HG03354 (cell line): ENCODE measurements at regions not wholly inside any gene's neighbourhood (a gene's known extent, or its start where the extent isn't known, plus 50 kb on each side); places are given as distances from the start of the nearest gene placed in this dataset.

Experiments
- ATAC-seq: cut with Tn5 transposase; IDR thresholded peaks from one replicate; pipeline ENCODE4 v1.9.1; 2021; ENCODE audit warnings: mild to moderate bottlenecking; ENCODE audit not compliant: unreplicated experiment, poor library complexity, severe bottlenecking

DNA sequence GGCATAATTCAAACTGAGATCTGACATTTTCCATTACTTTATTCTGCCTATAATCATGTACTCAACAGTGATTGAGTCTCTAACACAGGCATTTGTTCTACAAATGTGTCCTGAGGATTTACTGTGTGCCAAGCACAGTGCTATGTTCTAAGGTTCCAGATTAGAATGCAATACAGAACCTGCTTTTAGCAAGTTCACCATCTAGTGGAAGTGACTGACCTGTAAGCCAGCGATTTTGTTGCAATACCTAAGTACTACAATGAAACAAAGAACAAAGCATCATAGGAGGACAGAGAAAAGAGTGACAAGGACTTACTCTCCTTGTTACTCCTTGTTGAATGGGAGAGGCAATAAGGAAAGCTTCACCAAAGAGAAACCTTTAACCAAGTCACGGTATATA is 348.1 kb downstream of the ELAVL2 start:
- no peak for ATAC-seq

DNA sequence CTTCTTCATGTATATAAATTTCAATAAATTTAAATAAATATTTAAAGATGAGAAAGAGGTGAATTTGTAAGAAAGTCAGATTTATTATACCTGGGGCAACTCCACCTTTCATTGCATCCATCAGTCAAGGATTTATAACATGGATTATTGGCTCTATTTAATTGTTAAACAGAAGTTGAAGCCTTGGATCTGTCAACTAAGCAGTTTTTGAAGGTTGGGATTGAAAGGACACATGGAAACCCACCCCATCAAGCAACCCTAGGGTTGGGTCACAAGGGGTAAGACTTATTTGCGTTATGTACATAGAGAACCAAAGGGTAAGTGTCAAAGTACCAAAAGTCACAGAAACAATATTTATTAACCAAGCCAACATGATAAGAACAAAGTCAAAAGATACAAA is 342.5 kb downstream of the ELAVL2 start:
- no peak for ATAC-seq

DNA sequence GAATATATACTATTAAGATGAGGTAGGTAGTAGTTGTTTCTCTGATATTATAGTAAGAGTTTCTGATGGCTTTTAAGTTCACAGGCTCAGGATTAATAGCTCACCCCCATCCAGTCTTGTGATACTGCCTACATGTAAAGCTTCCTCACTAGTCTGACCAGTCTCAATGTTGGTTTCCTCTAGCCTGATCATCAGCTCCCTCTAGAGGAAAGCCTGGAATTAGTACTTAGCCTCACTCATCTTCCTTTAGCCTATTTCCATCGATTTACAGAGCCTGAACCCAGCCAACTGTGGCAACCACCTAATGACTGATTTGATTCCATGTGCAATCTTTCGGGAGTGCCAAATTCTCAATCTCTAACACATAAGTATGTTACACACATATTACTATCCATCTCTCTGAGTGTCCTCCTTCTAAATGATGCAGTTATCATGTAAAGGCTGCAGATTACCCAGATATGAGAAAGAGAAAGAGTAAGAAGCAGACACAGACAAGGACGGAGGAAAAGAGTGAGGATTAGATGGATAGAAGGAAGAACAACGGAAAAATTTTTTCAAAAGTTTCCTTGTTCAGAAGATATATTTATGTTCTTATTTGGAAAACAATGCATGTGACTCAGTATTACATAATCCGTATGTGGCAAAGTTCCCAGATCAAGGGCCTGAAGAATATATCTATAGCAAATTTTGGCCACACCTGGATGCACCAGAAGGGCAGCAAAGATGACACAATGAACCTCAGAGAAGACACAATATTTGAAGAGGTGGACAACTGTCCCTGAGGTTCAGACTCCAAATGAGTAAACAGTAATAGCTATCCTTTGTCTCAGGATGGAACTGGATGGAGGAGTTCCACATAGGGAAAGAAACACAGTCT is 333.7 kb downstream of the ELAVL2 start:
- ATAC-seq: no peak

GRCh38 chr9:23493219-23493618 is 332.8 kb downstream of the ELAVL2 start:
- no peak for ATAC-seq

DNA sequence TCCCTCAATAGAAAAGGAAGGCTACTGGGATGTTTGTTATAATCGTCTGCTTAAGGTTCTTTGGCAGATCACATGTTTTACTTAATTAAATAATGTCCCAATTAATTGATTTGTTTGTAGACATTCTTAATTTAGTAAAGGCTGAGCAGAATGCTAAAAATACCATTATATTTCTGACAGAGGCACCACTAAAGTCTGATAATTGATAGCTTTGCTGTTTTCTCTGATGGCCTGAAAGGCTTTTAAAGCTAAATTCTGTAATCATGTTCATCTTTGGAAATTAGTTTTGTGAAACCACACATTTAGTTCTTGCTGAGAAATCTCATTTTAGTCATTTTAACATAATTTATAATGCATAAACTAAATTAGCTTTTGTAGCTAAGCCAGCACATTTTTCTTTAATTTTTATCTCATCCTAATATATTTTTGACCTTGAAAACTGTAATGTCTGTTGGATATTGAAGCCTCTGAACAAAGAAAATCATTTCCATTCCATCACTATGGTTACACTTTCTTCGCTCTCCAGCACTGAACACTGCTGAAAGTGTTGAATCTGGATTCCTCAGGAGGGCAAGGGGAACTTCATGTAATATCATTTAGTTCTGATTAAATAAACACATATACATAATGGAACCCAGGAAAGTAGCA is 329.4 kb downstream of the ELAVL2 start:
- ATAC-seq: no peak

GRCh38 chr9:23497137-23497504 is 328.9 kb downstream of the ELAVL2 start:
- ATAC-seq: no peak

GRCh38 chr9:23502004-23502403 is 324.0 kb downstream of the ELAVL2 start:
- ATAC-seq: no peak

DNA sequence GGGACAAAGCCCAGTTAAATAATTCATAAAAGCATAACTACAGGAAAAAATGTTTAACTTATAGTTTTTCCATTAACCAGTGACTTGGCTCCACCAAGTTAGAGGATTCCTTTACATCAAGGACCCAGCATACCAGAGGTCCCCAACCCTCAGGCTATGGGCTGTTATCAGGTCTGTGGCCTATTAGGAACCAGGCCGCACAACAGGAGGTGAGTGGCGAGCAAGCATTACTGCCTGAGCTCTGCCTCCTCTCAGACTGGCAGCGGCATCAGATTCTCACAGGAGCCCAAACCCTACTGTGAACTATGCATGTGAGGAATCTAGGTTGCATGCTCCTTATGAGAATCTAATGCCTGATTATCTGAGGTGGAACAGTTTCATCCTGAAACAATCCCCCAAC is 303.1 kb downstream of the ELAVL2 start:
- no peak for ATAC-seq

DNA sequence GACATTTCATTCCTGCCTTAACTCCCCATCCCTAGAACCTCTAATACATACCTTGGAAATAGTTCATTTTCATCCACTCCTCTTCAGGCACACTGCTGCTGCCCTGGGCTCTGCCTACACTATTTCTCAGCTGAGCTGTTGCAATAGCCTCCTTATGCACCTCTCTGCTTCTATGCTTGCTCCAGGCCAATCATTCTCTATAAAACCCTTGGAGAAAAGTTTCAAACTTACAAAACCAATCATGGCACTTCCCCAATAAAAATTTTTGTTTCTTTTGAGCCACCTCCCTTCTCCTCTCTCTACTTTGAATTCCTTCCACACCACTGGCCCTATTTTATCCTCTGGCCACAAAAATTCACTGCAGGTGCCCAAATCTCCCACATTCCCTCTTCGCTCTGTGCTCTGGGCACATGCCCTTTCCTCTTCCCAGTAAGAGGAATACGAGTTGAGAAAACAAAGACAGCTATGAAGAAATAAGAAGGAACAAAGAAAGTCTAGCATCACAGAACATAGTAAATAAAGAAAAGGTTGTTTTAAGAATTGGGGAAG is 301.4 kb downstream of the ELAVL2 start:
- ATAC-seq: no peak

DNA sequence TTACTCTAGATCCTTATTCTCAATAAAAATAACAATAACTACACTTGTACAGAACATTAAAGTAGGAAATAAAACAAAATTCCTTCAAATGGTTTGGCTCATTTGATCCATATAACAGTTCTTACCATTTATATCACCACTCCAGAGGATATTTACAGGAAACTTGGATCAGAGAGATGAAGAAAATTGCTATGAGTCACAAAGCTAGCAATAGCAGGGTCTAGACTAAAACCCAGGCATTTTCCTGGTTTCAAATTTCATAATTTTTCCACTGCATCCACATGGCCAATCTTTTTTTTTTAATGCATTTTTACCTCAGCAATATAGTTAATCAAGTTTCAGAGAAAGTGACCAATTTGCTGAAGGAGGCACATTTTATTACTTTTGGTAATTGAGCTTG is 299.2 kb downstream of the ELAVL2 start:
- ATAC-seq: no peak

DNA sequence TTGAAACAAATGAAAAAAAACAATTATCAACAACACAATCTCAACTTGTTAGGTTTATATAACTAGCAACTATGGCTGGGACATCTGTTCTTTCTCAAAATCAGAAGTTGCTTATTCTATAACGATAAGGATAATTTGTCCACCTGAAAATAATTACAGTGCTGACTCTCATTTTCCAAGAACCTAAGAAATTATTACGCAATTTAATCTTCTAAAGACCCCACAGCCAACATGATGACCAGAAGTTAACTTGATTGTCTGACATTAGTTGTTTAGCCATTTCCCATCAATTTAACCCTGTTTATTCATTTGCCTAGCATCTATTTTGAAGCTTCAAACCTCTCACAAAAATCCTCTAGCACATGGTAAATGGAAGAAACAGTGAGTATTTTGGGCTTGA is 293.8 kb downstream of the ELAVL2 start:
- no peak for ATAC-seq

- no peak for ATAC-seq
Measured at GRCh38 chr9:23537192-23538066, 288.6 kb downstream of the ELAVL2 start.

DNA sequence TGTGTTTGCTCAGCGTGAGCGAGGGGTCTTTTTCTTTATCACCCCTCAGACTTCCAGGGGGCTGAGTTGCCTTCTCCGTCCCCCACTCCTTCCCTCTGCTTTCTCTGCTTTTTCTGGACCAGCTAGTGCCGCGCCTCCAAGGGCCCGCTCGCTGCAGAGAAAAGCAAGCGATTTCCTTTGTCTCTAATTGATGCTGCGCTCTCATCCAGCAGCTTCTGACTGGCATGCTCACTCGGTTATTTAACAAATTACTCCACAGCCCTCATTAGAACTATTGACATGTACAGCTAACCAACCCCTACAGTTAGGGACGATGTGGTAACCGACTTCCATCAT is 288.0 kb downstream of the ELAVL2 start:
- no peak for ATAC-seq

DNA sequence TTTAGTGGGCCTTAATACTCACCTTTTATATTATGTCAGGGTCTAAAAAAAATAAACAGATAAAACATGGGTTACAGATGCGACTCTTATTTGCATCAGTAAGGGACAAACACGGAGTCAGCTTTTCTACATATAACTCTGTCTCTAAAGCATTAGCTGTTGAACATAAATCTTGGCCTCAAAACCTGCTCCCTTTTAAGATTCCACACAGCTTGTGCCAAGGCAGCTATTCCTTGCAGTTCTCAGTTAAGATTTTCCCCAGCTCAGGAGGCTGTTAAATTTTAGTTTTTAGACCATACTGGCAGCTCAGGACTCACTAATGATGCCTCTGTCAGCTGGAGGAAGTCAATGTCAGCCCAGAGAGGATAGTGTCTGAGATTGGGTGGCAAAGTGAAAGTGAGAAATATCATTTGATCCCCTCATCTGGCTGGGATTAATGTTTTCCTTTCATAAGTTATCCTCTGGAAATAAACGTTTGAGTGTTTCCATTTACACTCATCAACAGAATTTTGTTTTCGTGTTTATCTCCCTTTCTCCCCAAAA is 287.5 kb downstream of the ELAVL2 start:
- ATAC-seq: no peak

DNA sequence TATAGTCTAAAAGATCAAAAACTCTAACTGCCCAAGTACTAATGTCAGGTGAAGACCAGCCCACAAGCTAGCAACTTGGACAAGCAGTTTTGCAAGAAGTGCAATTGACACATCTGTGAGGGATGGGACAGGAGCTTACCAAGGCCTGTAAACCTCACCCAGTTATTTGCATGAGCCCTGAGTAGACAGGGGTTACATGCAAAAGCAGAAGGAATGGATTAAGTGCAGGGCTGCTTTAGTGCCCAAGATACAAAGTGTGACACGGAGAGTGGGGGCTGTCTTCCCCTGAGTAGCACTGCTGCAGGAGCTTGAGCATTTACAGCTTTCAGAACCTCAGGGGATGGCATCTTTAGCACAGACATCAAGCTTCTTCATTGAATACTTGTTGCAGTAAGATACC is 286.7 kb downstream of the ELAVL2 start:
- ATAC-seq: no peak

DNA sequence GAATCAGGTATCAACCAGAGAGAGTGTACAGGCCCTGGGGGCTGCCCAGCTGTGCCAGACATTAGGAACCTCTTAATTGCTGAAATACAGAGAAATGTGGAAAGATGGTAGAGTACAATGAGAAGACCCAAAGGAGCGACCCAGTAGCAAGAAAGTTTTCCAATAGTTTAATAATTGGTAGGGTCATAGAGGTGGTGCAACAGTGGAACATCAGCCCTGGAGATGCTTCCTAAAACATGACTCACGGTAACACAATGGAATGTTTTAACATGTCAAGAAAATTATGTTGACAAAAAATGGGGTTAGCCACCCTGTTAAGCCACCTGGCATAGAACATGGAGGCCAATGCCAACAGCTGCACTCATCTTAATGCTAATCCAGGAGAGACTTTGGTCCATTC is 284.1 kb downstream of the ELAVL2 start:
- no peak for ATAC-seq

DNA sequence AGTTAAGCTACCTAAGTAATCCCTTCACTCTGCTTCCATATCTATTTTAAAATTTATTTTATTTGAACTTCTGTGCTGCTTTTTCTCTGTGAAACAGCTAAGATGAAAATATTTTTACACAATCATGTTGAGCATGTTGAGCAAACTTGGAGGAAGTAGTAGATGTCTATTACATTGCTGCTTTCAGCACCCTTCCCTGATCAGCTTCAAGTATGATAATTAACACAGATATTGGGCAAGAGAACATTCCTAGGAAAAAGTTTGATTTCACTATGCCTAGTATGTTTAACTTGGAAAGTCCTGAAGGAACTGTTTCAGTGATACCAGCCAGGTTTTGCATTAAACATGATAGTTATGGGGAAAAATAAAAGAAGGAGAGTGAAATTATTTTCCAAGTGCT is 283.6 kb downstream of the ELAVL2 start:
- no peak for ATAC-seq

- no peak for ATAC-seq
Measured at GRCh38 chr9:23542927-23543326, 283.1 kb downstream of the ELAVL2 start.

DNA sequence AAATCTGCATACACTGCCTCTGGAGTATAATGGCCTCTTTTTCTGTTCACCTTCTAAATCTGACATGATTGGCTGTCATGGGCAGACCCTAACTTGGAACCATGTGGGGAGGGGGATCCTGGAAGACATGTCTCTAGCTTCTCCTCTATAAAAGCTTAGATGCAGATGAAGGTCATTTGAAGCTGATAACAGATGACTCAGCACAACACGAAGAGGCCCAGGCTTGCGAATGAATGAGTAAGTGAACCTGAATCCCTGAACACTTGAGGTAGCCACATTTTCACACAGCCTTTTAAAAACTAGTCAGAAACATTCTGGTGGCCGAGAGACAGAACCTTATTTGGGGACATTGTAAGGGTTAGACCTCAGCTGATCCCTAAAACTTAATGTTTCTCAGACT is 282.6 kb downstream of the ELAVL2 start:
- no peak for ATAC-seq

GRCh38 chr9:23545728-23546127 is 280.3 kb downstream of the ELAVL2 start:
- ATAC-seq: no peak
